NT2/D1 (cell line): ENCODE measurements at regions not wholly inside any gene's neighbourhood (a gene's known extent, or its start where the extent isn't known, plus 50 kb on each side); places are given as distances from the start of the nearest gene placed in this dataset.

Source experiments
- YY1 ChIP-seq: IDR thresholded peaks from 2 replicates; pipeline ENCODE4 v1.6.1; 2011; ENCODE audit not compliant: insufficient read length, insufficient read depth
- ZNF274 ChIP-seq: IDR thresholded peaks from 2 replicates; pipeline ENCODE4 v1.6.1; 2011; ENCODE audit warnings: mild to moderate bottlenecking, low read depth, low read length

GRCh38 chr12:13288937-13289652 is 92.6 kb downstream of the EMP1 start:
- no peak for TF ChIP-seq YY1
- no peak for TF ChIP-seq ZNF274
